Inferior parietal cortex (tissue), 1 donor: ENCODE measurements at regions not wholly inside any gene's neighbourhood (a gene's known extent, or its start where the extent isn't known, plus 50 kb on each side); places are given as distances from the start of the nearest gene placed in this dataset.
"Not testable (repeated sequence)": the region's sequence is repeated elsewhere in the genome, so short reads cannot be mapped to it uniquely, and the experiment has no call there.

Experiments used
- DNase-seq: peaks from one replicate; pipeline ENCODE4 v3.0.0-alpha.2; 2016; ENCODE audit errors: extremely low spot score

DNA sequence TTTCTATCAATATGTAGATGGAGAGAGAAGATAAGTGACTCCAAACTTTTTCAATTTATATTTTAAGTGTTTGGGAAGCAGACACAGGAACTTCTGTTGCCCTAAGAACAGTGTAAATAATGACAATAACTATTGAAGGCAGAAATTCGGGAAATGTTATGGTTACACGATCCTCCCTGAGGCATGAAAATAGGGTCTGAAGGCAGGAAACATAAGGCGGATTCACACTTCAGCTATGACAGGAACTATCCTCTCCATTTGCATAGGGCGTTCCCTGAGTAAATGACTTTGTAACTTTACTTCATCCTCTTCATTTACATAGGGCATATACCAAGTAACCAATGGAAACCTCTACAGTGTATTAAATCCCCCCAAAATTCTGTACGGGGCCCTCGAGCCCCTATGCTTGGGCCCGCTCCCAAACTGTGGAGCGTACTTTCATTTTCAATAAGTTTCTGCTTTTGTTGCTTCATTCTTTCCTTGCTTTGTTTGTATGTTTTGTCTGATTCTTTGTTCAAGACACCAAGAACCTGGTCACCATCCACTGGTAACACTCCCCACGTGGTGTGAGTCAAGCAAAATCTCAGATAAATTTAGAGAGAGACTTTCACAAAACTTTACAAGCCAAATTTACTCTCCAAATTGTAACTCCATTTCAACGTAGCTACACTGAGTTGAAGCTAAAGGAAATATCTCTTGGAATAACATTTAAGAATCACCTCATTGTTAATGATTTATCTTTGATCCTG is 2504.3 kb downstream of the ARAP2 start:
- no peak for DNase-seq

DNA sequence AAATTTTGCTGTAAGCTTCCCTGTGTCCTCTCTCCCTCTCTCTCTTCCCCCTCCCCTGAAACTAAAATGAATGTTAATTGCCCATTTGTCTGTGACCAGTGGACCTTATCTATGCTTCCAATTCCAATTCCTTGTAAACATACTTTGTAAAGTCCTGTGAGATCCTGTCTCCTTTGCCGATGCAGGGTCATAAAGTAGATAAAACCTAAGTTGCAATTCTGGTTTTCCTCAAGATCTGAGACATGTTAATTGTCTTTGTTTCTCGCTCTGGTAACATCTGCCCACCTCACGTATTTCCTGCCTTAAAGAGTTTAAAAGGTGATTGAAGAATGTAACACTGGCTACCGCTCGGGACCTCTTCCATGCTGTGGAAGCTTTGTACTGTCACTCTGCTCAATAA is 2503.4 kb downstream of the ARAP2 start:
- not testable (repeated sequence) for DNase-seq

DNA sequence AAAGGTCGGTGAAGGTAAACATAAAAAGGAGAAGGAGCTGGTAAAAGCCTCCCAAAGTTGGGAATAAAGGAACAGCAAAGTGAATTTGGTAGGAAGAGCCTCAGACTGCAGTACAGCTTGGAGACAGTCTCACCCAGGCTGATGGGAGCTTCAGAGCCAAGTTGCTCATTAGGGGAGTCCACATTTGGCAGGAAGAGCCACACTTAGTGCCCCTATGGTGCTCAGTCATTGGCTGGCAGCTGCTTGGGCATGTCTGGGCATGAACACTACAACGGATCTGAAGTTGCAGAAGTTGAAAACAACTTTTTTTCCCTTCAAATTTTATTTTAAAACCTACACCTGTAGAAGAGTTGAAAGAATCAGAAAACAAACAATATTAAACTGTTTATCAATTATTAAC is 2497.3 kb downstream of the ARAP2 start:
- DNase-seq = no peak

DNA sequence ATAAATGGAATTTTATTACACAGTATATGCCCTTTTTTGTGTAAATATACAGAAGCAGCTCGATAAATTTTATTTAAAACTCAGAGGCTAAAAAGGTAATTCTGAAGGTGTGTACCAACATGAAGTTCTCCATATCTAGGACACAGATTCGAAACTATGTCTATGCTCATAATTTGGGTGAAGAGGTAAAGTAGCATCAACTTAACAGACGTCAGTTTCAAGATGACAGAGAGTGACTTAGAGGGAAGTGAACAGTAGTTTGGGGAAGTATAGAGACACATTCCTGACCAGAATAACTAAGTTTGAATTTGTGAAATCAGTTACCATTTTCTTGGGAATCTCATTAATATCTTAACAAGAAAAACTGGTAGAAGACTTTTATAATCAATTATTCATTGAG is 2493.3 kb downstream of the ARAP2 start:
- no peak for DNase-seq

DNA sequence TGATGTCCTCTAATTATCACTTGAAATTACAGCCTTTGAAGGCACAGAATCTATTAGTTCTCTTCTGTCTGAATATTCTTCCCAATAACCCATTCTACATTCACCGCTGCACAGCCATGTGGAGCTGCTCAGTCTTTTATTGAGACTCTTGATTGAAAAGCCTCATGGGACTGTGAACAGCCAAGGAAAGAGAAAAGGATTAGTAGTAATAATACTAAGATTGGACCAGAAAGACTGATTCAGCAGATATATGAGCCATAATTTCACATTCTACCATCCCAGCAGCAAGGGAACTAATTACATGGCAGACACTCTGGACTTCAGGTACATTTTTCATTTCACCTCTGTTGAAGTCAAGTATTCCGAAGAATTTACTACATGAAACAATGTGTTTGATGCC is 2471.7 kb downstream of the ARAP2 start:
- DNase-seq = no peak

DNA sequence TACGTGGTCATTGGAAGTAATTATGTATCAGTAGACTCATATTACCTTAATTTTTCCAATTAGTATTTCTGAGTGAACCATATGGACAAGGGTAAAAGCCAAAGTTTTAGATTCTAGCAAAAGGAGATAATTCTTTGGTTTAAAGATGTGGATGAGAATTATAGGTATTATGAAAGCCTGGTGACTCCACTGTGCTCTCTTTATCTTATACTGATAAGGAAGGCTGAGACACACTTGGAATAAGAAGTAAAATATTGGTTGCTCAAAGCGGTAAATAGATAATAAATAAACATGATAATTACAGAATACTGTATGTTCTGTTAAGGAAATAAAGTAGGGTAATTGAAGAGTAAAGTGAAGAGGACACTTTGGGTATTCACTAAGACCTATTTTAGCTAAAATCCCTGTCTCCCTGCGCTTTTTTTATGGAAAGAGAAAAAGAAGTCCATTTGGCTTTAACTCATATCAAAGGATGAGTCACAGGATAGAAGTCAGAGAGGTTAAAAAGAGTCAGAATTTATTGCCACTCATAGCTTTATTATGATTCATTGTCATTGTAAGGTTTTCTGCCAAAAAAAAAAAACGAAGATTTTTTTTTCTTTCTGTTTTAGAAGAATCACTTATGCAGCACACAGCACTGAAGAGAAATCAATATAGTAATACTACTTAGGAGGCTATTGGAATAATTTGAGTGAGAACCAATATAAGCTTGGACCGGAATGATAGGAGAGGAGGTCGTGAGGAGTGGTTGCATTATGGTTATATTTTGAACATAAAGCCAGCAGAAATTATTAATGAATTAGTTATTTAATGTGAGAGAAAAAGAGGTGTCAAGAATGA is 2463.1 kb downstream of the ARAP2 start:
- no peak for DNase-seq

DNA sequence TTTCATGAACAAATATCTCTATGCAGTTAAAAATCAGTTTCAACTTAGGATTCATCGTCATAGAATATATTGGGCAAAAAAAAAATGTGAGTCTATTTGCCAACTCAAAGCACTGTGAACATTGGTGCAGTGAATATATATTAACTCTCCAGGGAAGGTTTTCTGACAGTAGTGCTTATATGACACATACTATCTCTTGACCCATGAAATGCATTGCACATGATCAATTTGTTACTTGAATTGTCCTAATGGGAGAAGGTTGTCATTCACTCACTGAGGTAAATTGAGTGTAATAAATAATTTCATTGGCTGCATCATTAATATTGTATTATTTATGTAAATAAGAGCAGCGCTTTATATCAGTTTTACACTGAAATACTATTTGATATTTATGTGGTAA is 2458.5 kb downstream of the ARAP2 start:
- no peak for DNase-seq

DNA sequence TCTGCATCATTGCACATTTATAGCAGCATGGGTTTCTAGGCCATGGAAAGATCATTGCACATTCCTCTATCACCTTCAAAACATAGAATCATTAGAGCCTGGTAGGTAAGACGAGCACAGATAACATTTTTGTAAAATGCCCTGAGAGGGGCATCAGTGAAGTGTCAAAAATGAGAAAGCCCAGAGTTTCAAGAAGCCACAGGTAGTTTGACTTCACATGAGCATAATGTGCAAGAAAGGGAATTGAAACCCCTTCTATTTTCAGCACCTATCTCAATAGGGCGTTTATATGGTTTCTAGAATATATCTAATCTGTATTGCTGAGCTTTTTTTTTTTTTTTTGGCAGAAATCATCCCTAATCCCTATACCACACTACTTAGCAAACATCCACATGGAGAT is 2441.7 kb downstream of the ARAP2 start:
- no peak for DNase-seq

DNA sequence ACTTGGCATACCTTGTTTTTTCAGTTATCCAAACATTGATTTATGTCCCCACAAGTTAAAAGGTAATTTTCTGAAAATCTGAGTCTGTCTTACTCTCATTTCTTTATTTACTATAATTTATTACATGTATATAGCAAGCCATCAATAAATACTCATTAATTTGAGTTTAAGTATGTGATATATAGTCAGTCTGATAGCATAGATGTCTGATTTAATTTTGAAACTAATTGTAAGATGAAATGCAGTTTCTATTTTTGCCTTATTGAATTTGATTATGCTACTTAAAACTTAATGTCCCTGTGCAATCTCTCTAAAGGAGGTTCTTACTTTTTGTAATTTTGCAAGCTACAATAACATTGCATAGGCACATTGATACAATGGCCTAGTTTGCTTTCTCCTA is 2418.6 kb downstream of the ARAP2 start:
- no peak for DNase-seq

DNA sequence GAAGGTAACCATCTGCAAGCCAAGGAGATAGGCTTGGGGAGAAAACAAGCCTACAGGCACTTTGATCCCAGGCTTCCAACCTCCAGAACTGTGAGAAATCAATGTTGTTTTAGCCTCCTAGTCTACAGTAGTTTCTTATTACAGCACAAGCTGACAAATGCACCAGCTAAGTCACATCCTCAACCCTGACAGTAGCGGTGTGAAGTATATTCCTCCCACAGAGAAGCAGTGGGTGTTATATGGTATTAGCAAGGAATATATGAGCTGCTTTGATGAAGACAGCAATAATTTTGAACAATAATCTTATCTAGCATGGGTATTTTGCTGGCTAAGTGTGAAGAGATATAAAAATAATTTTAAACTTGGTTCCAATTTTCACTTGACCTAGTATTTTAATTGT is 2415.0 kb downstream of the ARAP2 start:
- not testable (repeated sequence) for DNase-seq

DNA sequence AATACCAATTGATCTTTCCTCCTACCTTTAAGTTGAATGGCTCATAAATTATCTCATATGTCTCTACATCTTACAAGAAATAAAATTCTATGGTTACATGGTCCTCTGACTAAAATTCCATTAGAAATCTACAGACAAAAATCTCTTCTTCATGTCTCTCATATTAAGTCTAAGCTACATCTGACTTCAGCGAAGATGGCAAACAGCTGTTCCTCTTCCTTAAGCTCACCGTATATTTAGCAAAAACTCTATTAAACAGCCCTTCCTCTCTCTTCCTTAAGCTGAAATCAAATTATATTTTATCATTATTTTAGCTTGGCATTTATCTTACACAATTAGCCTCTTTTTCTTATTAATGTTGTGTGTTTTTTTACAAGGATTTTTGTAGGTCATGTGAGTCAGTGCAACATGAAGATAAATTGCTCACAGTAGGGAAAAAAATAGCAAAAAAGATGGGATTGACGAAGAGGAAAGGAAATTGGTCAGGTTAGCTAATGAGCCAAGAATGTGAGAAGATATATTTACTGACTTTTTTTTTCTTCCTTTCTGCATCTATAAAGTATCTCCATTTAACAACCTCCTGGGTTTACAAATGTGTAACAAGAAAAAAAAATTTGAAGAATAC is 2412.8 kb downstream of the ARAP2 start:
- DNase-seq = no peak

DNA sequence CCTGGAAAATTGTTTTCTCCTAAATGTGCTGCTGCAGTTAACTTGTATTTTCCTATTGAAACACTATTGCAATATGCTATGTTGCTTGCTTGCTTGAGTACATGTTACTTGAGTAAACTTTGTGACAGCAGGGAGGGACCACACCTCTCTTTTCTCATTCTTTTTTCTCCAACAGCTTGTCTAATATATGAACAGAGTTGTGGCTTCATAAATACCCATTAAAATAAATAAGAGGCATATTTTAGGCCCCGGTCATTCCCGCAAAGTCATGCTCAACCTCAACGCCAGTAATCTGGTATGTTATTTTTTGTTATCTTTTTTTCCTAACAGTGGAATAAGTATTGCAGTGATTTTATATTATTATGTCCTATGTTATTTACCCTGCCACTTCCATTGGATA is 2408.6 kb downstream of the ARAP2 start:
- DNase-seq = not testable (repeated sequence)

DNA sequence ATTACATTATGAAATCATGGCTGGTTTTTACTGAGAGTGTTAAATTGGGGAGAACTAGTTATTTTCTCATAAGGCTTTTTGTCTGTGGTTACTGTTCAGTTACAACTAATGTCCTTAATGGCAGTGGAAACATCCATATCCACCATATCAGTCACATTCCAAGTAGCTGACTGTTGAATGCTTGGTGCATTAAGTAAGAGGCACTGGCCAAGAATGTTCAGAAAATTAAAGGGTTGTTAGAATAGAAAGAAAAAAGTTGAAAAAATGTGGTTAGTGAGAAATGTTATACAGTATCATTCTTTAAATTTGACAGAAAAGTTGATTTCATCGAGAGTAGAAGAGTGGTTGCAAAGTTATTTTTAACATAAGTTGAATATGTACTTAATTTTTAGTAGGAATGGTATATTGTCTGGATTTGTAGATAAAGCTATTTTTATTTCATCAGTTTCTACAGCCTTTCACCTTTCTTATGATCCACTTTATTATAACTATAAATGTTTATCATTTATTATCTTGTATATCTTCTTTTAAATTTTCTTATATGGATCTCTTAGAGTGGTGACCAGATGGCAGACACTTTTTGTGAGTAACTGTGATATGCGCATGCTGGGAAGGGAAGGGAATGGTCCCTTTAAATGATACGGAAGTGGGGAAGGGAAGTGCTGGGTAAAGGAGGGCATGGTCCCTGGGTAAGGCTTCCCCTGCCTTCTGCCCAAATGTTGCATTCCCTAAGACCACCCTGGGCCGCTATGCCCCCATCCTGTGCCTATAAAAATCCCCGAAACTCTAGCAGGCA is 2407.1 kb downstream of the ARAP2 start:
- DNase-seq = no peak

DNA sequence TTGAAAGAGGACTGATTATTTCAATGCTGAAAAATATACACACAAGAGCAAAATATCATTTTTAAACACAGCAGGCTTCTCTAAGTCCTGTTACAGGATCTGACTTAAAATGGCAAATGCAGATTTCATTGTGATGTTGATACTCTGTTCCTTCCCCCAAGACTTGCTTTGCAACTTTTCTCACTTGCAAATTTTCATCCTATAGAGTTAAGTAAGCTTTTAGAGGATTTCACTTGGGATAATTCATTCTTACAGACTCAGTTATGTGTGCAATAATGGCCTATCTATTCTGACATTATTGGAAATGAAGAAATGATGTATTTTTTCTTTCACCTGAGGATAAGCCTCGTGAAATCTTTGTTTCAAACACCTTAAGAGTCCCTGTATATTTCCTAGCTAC is 2403.2 kb downstream of the ARAP2 start:
- no peak for DNase-seq

DNA sequence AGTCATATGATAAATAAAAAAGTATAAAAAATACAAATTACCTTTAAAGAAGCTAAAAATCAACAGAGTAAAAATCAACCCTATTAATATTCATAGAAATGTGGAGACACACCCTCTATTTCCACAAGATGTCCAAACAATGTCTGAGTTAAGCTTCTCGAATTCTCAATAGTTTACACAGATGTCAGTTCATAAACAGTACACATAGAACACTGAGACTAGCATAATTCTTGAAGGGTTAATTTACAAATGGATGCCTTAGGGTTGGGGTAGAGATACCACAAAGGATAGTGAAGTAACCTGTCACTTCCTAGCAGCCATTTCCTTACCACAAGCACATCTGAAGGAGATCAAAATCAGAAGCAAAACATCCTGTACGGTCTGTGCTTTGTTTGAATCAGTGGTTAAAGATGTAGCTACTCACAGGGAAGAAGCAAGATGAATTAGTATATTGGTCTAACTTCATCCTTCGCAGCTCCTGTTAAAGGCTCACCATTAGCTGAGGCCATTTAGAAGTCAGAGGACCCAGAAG is 2393.9 kb downstream of the ARAP2 start:
- no peak for DNase-seq

DNA sequence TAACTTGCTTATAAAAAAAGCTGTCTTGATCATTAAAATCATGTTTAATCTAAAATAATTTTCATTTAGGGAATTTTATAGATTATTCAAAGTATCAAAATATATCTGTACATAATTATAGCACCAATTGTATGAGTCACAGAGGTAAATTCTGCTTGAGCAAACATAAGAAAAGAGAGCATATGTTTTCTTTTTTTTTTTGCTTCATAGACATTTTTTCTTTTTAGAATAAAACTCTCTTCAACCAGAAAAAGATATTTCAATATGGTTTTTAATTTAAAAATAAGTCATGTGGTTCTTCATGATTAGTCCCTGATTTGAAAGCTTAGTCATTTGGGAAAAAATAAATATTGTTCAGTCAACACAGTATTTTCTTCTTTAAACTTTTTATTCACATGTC is 2390.6 kb downstream of the ARAP2 start:
- not testable (repeated sequence) for DNase-seq

DNA sequence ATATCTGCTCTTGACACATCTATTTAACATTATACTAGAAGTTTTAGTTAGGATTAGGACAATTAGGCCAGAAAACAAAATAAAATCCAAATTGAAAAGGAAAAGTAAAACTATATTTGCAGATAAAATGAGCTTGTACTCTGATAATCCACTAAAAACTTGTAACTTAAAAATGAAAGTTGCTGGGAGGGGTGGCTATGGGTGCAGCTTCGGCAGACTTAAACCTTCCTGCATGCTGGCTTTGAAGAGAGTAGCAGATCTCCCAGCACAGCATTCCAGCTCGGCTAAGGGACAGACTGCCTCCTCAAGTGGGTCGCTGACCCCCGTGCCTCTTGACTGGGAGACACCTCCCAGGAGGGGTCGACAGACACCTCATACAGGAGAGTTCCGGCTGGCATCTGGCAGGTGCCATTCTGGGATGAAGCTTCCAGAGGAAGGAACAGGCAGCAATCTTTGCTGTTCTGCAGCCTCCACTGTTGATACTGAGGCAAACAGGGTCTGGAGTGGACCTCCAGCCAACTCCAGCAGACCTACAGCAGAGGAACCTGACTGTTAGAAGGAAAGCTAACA is 2379.9 kb downstream of the ARAP2 start:
- DNase-seq = no peak

DNA sequence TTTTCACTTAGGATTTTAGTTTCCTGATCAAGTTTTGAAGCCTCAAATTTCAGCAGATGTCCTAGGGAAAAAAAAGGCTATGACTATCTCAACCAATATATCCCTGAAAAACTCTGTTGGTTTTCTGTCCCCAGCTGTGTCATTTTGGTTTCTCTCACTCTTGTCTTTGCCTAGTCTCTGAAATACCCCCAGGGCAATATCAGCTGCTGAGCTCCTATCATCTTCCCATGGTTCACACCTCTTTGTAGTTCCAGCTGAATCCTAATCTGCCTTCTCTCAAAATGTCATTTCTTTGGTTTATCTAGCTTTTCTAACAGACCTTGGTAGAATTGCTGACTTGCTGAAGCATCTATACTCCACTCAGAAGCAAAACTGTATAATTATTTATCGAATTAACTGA is 2370.5 kb downstream of the ARAP2 start:
- no peak for DNase-seq

DNA sequence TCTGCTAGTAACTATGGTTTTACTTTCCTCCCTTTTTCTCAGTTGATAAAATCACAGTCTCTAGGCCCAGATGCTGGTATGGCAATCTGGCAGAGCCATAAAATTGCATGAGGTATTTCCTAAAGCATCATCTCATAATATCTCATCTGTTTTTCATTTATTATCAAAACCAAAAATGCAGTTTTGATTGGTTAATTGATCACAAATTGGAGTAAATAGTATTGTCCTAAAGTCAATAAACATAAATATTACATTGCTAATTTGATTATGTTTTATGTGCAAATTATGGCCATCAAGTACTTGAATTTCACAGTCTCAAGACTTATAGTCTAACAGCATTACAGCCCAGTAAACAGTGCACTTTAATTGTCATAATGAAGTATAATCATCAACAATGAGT is 2365.6 kb downstream of the ARAP2 start:
- no peak for DNase-seq

DNA sequence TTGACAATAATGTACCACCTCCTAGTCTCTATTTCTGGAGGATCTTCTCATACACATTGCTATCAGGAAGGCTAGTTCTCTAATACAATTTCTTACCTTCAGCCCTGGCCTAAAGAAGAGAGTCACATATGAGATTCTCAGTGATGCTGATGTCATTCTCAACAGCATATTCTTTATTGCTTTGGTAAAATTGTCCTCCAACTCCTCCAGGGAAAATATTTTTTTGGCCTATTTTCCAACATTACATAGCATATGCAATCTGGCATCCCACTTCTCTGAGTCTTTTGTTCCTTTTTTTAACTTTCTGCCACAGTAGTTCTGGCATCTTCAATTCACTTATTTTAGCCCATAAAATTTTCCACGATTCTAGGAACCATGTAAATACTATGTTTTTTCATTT is 2363.1 kb downstream of the ARAP2 start:
- DNase-seq = peak; percentile 61

DNA sequence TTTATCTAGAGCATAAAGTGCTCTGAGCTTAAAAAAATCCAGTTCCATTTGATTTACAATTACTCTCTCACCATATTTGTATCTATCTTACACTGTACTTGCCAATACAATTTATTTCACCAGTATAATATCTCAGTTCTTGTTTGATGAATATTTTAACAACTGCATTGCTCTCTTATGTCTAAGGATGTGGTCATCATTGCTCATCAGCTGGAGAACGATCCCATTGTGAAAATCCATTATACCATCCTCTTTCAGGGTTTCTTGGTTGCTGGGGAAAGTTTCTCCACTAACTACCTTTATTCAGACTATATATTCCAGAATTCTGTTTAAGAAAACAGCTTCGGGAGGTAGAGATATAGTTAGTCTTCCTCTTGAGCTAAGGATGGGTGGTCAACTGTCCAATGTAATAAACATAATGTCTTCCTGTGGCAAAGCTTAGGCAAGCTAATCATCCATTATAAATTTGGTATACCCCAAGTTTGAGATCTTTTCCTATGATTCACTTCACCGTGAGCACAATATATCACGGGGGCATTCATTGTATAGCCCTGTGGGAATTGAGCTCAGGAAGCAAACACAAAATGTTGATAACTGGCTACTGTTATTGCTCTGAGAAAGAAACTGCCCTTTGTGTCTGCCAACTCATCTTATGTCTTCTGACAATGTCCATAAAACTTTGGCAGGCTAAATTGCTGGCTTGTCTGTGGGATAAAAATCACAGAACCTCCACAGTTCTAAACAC is 2361.9 kb downstream of the ARAP2 start:
- no peak for DNase-seq
